ACC112 (cell line): ENCODE measurements at regions not wholly inside any gene's neighbourhood (a gene's known extent, or its start where the extent isn't known, plus 50 kb on each side); places are given as distances from the start of the nearest gene placed in this dataset.

Experiments
- H2AFZ ChIP-seq: fragments of 200-600 bp; sonication (generic); one replicate; pipeline ENCODE4 v1.6.0; 2017; ENCODE audit warnings: antibody characterized with exemption, low read length; ENCODE audit not compliant: unreplicated experiment
- H3K27ac ChIP-seq: fragments of 200-600 bp; sonication (generic); 2 replicates; pipeline ENCODE4 v1.5.1; 2014; ENCODE audit warnings: low read depth, mild to moderate bottlenecking, antibody characterized with exemption, low read length, moderate library complexity
- H3K27me3 ChIP-seq: fragments of 200-600 bp; sonication (generic); 2 replicates; pipeline ENCODE4 v1.6.1; 2014; ENCODE audit warnings: mild to moderate bottlenecking, antibody characterized with exemption, low read length, moderate library complexity, mixed read lengths; ENCODE audit not compliant: insufficient read depth
- H3K36me3 ChIP-seq: fragments of 200-600 bp; sonication (generic); 2 replicates; pipeline ENCODE4 v1.6.1; 2016; ENCODE audit warnings: mild to moderate bottlenecking, antibody characterized with exemption, low read length, moderate library complexity, mixed read lengths; ENCODE audit not compliant: insufficient read depth
- H3K4me1 ChIP-seq: fragments of 200-600 bp; sonication (generic); one replicate; pipeline ENCODE4 v1.6.1; 2016; ENCODE audit warnings: low read length, mixed read lengths; ENCODE audit not compliant: insufficient read depth, unreplicated experiment, control insufficient read depth
- H3K4me3 ChIP-seq: fragments of 200-600 bp; sonication (generic); 2 replicates; pipeline ENCODE4 v1.5.1; 2014; ENCODE audit warnings: mild to moderate bottlenecking, low read depth, low read length
- H3K79me2 ChIP-seq: fragments of 200-600 bp; sonication (generic); one replicate; pipeline ENCODE4 v1.6.0; 2016; ENCODE audit warnings: low read length; ENCODE audit not compliant: control insufficient read depth, unreplicated experiment, insufficient read depth

DNA sequence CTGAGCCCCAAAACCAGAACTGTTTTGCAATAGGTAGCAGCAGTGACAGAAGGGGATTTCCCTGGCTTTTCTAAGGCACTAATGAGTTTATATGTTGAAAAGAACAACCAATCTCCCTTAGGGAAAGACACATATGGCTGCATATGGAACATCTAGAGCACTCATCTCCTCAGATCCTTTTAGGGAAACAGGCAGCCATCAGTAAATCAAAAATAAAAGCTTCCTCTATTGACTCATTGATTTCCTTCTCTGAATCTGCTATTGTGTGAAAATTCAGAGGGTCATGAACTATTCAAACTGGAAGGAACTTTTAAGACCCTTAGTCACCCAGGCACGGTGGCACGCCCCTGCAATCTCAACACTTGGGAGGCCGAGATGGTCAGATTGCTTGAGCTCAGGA is 110.9 kb upstream of the NANOS1 start:
- H3K36me3 ChIP-seq, result no peaks in the 10 kb centered on the region
- H3K4me1 ChIP-seq, result peaks cover 10% of the 10 kb centered on the region
- H3K27ac ChIP-seq, result no peak overlapping the region
- H3K27me3 ChIP-seq, result no peaks in the 10 kb centered on the region
- H3K79me2 ChIP-seq, result no peaks in the 10 kb centered on the region
- H2AFZ ChIP-seq, result no peak overlapping the region
- H3K4me3 ChIP-seq, result no peak overlapping the region

DNA sequence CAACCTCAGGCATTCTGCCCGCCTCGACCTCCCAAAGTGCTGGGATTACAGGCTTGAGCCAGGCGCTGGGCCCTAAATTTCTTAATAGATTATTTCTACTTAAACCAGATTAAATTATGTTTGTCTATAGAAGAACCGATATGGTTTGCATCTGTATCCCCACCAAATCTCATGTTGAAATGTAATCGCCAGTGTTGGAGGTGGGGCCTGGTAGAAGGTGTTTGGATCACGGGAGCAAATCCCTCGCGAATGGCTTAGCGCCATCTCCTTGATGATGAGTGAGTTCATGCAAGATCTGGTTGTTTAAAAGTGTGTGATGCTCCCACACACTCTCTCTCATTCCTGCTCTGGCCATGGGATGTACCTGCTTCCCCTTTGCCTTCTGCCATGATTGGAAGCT is 109.3 kb upstream of the NANOS1 start:
- peaks cover 10% of the 10 kb centered on the region for H3K4me1 ChIP-seq
- H3K27me3 ChIP-seq, result no peaks in the 10 kb centered on the region
- no peaks in the 10 kb centered on the region for H3K79me2 ChIP-seq
- H3K4me3 ChIP-seq, result no peak overlapping the region
- H2AFZ ChIP-seq, result no peak overlapping the region
- no peaks in the 10 kb centered on the region for H3K36me3 ChIP-seq
- no peak overlapping the region for H3K27ac ChIP-seq

DNA sequence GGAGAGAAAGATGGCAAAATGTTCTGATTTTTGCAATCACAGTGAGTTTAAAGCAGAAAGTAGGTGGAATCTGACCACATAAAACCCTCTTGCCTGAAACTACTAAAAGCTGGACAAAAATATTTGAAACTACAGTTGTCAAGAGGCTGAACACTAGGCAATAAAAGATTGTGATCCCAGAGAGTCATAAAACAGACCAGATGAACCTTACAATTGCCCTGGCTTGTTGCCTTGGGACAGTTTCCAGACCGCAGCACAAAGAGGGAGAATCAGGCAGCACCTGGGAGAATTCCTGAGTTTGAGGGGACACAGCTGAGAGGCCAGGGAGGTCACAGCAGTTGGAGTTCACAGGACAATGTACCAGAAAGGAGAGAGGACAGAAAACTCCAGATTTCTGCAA is 107.3 kb upstream of the NANOS1 start:
- H3K4me1 ChIP-seq, result peaks cover 10% of the 10 kb centered on the region
- H3K4me3 ChIP-seq, result no peak overlapping the region
- no peaks in the 10 kb centered on the region for H3K27me3 ChIP-seq
- H2AFZ ChIP-seq, result no peak overlapping the region
- H3K79me2 ChIP-seq, result no peaks in the 10 kb centered on the region
- H3K27ac ChIP-seq, result no peak overlapping the region
- no peaks in the 10 kb centered on the region for H3K36me3 ChIP-seq

DNA sequence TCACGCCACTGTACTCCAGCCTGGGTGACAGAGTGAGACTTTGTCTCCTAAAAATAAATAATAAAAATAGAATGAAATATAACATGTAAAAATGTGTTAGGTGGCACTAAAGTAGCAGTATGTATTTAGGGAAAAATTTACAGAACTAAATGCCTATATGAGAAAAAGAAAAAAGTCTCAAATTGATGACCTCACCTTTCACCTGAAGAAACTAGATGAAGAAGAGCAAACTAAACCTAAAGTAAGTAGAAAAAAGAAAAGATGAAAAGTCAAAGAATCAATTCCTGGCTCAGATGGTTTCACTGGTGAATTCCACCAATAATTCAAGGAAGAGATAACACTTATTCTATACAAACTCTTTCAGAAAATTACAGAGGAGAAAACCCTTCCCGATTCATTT is 106.5 kb upstream of the NANOS1 start:
- H3K4me3 ChIP-seq, result no peak overlapping the region
- H3K27ac ChIP-seq, result no peak overlapping the region
- H3K4me1 ChIP-seq, result peaks cover 15% of the 10 kb centered on the region
- H3K36me3 ChIP-seq, result no peaks in the 10 kb centered on the region
- H3K79me2 ChIP-seq, result no peaks in the 10 kb centered on the region
- H2AFZ ChIP-seq, result no peak overlapping the region
- no peaks in the 10 kb centered on the region for H3K27me3 ChIP-seq

DNA sequence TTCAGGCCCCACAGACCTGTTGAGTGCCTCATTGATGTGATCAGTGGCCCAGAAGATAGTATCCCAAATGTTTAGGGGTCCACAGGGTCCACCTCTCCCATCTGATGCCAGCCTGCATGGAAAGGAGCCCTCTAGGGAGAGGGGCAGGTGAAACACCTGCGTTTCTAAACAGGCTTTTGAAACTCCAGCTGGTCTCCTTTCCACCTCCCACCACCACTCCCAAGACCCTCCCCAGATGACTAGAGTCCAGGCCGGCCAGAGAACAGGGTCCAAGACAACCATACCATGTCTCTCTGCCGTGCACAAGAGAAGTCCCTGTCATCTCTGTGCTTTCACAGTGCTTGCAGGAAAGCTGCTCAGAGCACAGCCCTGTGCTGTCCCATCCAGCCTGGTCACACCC is 105.0 kb upstream of the NANOS1 start:
- Histone ChIP-seq H3K27me3 (no peaks in the 10 kb centered on the region), H3K36me3 (no peaks in the 10 kb centered on the region), H2AFZ (no peak overlapping the region), H3K4me1 (peaks cover 5% of the 10 kb centered on the region), H3K79me2 (no peaks in the 10 kb centered on the region), H3K4me3 (no peak overlapping the region), H3K27ac (no peak overlapping the region)

DNA sequence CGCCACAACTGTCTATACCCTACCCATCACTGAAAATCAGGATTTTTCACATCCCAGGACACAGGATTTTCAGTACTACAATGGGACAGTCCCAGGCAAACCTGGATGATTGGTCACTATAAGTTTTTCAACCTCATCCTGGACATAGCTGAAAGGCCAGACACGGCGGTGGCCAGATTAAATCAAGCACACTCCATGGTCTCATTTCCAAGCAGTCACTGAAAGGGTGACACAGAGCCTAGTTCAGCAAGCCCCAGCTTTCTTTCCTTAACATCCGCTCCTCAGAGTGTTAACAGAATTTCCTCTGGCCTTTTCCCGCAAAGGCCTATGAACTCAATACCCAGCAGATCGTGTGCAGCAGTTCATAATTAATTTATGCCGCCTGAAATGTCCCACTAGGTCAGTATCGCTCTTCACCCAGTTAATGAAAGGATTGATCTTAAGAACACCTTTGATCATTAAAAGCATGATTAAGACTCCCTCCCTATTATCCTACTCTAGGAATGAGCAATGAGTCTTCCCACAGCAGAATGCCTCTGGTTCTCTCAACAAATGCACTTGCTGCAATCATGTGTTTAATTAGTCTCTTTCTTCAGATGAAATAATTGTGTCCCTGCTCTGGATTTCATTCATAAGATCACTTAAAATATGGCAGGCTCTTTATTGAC is 104.0 kb upstream of the NANOS1 start:
- Histone ChIP-seq H3K4me1 (peaks cover 5% of the 10 kb centered on the region), H3K27ac (no peak overlapping the region), H2AFZ (no peak overlapping the region), H3K36me3 (no peaks in the 10 kb centered on the region), H3K79me2 (no peaks in the 10 kb centered on the region), H3K4me3 (no peak overlapping the region), H3K27me3 (no peaks in the 10 kb centered on the region)

DNA sequence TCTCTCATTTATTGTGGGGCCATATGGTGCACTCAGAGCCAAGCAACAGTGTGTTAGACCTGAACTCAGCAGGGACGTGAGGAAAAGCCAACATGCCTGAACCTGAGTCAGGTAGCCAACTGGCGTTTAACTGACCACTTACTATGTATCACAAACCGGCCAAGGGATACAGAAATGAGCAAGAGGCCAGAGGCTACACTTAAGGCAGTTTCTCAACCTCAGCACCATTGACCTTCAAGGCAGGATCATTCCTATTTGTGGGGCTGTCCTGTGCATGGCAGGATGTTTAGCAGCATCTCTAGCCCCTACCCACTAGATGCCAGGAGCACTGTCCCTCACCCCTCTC is 103.5 kb upstream of the NANOS1 start:
- no peak overlapping the region for H3K4me3 ChIP-seq
- H3K79me2 ChIP-seq, result no peaks in the 10 kb centered on the region
- H3K27ac ChIP-seq, result no peak overlapping the region
- H3K36me3 ChIP-seq, result no peaks in the 10 kb centered on the region
- H3K4me1 ChIP-seq, result peaks cover 5% of the 10 kb centered on the region
- H2AFZ ChIP-seq, result no peak overlapping the region
- no peaks in the 10 kb centered on the region for H3K27me3 ChIP-seq

DNA sequence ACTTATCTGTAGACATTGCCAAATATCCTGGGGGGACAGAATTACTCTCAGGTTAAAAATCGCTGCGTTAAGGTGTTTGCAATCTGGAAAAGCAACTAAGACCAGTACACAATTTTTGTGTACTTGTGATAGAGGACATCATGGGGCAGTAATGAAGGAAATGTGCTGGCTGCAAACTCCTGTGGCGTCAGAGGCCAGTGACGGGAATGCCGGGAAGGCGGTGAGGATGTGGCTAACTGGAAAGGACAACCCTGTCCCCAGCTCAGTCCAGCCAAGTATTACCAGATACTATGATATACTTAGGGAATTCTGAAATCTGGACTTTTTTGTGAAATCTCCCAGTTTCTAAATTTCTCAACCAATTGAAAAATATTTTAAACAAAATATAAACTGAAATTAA is 103.1 kb upstream of the NANOS1 start:
- H3K27me3 ChIP-seq, result no peaks in the 10 kb centered on the region
- H3K79me2 ChIP-seq, result no peaks in the 10 kb centered on the region
- H3K4me1 ChIP-seq, result peaks cover 5% of the 10 kb centered on the region
- no peak overlapping the region for H3K4me3 ChIP-seq
- no peak overlapping the region for H2AFZ ChIP-seq
- H3K27ac ChIP-seq, result no peak overlapping the region
- no peaks in the 10 kb centered on the region for H3K36me3 ChIP-seq

DNA sequence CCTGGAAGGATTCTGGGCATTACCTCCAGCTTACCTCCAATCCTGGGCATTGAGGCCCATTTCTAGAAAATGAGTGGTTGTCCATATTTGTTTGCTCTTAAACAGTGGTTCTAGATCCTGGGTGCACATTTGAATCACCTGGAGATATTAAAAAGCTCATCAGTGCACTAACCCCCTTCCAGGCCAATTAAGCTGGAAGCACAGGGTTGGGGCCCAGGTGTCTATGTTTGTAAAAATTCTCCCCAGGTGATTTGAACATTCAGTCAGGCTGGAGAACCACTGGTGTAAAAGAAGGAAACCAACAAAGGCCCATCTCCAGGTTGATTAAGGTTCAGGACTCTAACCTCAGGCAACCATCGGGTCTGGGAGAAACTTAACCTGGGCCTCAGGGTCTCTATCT is 102.6 kb upstream of the NANOS1 start:
- Histone ChIP-seq H3K4me1 (peaks cover 5% of the 10 kb centered on the region), H3K27me3 (no peaks in the 10 kb centered on the region), H2AFZ (no peak overlapping the region), H3K36me3 (no peaks in the 10 kb centered on the region), H3K79me2 (no peaks in the 10 kb centered on the region), H3K27ac (no peak overlapping the region), H3K4me3 (no peak overlapping the region)

DNA sequence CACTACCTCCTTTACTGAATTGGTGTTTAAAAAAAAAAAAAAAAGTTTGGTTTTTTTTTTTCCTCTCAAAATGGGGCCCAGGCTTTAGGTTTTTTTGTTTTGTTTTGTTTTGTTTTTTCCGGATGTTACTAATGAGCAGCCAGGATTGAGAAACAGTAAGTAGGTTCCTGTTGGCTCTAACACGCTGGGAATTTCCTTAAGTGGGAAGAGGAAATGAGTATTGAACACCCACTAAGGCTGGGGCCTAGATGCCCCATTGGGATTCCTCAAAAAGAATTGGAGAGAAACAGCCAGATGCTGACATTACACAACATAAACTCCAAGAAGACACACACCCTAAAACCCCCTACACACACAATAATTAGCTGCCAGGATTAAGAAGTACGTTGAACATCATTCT is 102.2 kb upstream of the NANOS1 start:
- H3K27ac ChIP-seq, result peak overlapping the region; percentile 1; the same call in 1 of the 2 replicates
- no peaks in the 10 kb centered on the region for H3K36me3 ChIP-seq
- no peaks in the 10 kb centered on the region for H3K79me2 ChIP-seq
- H3K27me3 ChIP-seq, result no peaks in the 10 kb centered on the region
- H3K4me1 ChIP-seq, result peaks cover 5% of the 10 kb centered on the region
- no peak overlapping the region for H3K4me3 ChIP-seq
- no peak overlapping the region for H2AFZ ChIP-seq

DNA sequence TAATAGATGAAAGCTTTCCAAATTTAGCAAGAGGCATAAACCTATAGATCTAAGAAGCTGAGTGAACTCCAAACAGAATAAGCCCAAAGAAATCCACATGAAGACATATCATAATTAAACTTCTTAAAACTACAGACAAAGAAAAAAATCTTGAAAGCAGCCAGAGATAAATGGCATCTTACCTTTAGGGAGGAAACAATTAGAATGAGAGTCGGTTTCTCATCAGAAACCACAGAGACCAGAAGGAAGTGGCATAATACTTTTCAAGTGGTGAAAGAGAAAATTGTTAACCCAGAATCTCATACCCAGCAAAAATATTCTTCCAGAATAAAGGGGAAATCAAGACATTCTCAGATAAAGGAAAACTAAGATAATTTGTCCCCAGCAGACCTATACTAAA is 98.9 kb upstream of the NANOS1 start:
- H3K27ac ChIP-seq, result no peak overlapping the region
- H3K79me2 ChIP-seq, result no peaks in the 10 kb centered on the region
- H3K27me3 ChIP-seq, result no peaks in the 10 kb centered on the region
- no peaks in the 10 kb centered on the region for H3K36me3 ChIP-seq
- H2AFZ ChIP-seq, result no peak overlapping the region
- H3K4me3 ChIP-seq, result no peak overlapping the region
- H3K4me1 ChIP-seq, result peaks cover 5% of the 10 kb centered on the region
